OCI-LY1 (cell line): ENCODE measurements at regions not wholly inside any gene's neighbourhood (a gene's known extent, or its start where the extent isn't known, plus 50 kb on each side); places are given as distances from the start of the nearest gene placed in this dataset.

Source experiments
- H2AFZ ChIP-seq: fragments of 200-600 bp; sonication (generic), shearing (Covaris generic); 2 replicates; pipeline ENCODE4 v1.6.0; 2014; ENCODE audit warnings: antibody characterized with exemption, mild to moderate bottlenecking, low read length
- H3F3A ChIP-seq: fragments of 200-600 bp; sonication (generic), shearing (Covaris generic); 2 replicates; pipeline ENCODE4 v1.6.0; 2014; ENCODE audit warnings: mild to moderate bottlenecking, antibody characterized with exemption, low read length, moderate library complexity; ENCODE audit not compliant: insufficient read depth
- H3K27ac ChIP-seq: fragments of 200-600 bp; sonication (generic); 2 replicates; pipeline ENCODE4 v1.5.1; 2014; ENCODE audit warnings: low read length, mixed run types, mild to moderate bottlenecking, low read depth; ENCODE audit not compliant: poor library complexity, severe bottlenecking
- H3K27me3 ChIP-seq: fragments of 200-600 bp; sonication (generic); 2 replicates; pipeline ENCODE4 v1.6.0; 2014; ENCODE audit warnings: antibody characterized with exemption, mild to moderate bottlenecking, low read length, moderate library complexity; ENCODE audit not compliant: insufficient read depth
- H3K36me3 ChIP-seq: fragments of 200-600 bp; sonication (generic); 2 replicates; pipeline ENCODE4 v1.6.1; 2014; ENCODE audit warnings: mild to moderate bottlenecking, antibody characterized with exemption, low read length, moderate library complexity, mixed read lengths; ENCODE audit not compliant: insufficient read depth
- H3K4me1 ChIP-seq: fragments of 200-600 bp; sonication (generic); 2 replicates; pipeline ENCODE4 v1.5.1; 2014; ENCODE audit warnings: mild to moderate bottlenecking, low read length, moderate library complexity; ENCODE audit not compliant: insufficient read depth, severe bottlenecking
- H3K4me2 ChIP-seq: fragments of 200-600 bp; sonication (generic), shearing (Covaris generic); 2 replicates; pipeline ENCODE4 v1.6.1; 2014; ENCODE audit warnings: low read length
- H3K4me3 ChIP-seq: fragments of 200-600 bp; sonication (generic); 2 replicates; pipeline ENCODE4 v1.5.1; 2014; ENCODE audit warnings: low read length, low read depth, mild to moderate bottlenecking, mixed read lengths; ENCODE audit not compliant: poor library complexity, severe bottlenecking
- H3K79me2 ChIP-seq: fragments of 200-600 bp; shearing (Covaris generic); 2 replicates; pipeline ENCODE4 v1.6.1; 2016; ENCODE audit warnings: mixed run types, low read length, mixed read lengths; ENCODE audit not compliant: insufficient read depth
- H3K9ac ChIP-seq: fragments of 200-600 bp; sonication (generic), shearing (Covaris generic); 2 replicates; pipeline ENCODE4 v1.6.1; 2014; ENCODE audit warnings: mild to moderate bottlenecking, low read length, mixed read lengths
- H3K9me2 ChIP-seq: fragments of 200-600 bp; sonication (generic), shearing (Covaris generic); 2 replicates; pipeline ENCODE4 v1.6.1; 2014; ENCODE audit warnings: low read depth, mild to moderate bottlenecking, low read length, mixed read lengths
- H3K9me3 ChIP-seq: fragments of 200-600 bp; shearing (Covaris generic); 2 replicates; pipeline ENCODE4 v1.6.1; 2014; ENCODE audit warnings: low read length, mixed read lengths
- H4K20me1 ChIP-seq: fragments of 200-600 bp; sonication (generic), shearing (Covaris generic); 2 replicates; pipeline ENCODE4 v1.6.0; 2016; ENCODE audit warnings: mild to moderate bottlenecking, low read length; ENCODE audit not compliant: insufficient read depth
- CTCF ChIP-seq: fragments of 200-600 bp; sonication (generic), shearing (Covaris generic); IDR thresholded peaks from 2 replicates; pipeline ENCODE4 v1.5.1; 2017; ENCODE audit warnings: mild to moderate bottlenecking, antibody characterized with exemption, low read length, moderate library complexity, mixed read lengths
- EZH2 ChIP-seq: fragments of 200-600 bp; sonication (generic), shearing (Covaris generic); IDR thresholded peaks from 2 replicates; pipeline ENCODE4 v1.8.0; 2017; ENCODE audit warnings: borderline replicate concordance, mixed run types, mild to moderate bottlenecking, antibody characterized with exemption, low read length, moderate library complexity, mixed read lengths

- Histone ChIP-seq H3K9me2 (no peaks in the 10 kb centered on the region), H3K9me3 (no peaks in the 10 kb centered on the region), H2AFZ (no peak overlapping the region), H3K36me3 (no peaks in the 10 kb centered on the region), H3K27ac (no peak overlapping the region), H3K4me3 (no peak overlapping the region), H3K4me2 (no peak overlapping the region), H3F3A (no peaks in the 10 kb centered on the region), H3K79me2 (no peaks in the 10 kb centered on the region), H3K9ac (no peak overlapping the region), H4K20me1 (no peaks in the 10 kb centered on the region), H3K4me1 (no peaks in the 10 kb centered on the region), H3K27me3 (no peaks in the 10 kb centered on the region)
- TF ChIP-seq EZH2: no peak
- TF ChIP-seq CTCF: no peak
These were observed 177.3 kb upstream of the ZNF507 start for GRCh38 chr19:32168111-32168510.

DNA sequence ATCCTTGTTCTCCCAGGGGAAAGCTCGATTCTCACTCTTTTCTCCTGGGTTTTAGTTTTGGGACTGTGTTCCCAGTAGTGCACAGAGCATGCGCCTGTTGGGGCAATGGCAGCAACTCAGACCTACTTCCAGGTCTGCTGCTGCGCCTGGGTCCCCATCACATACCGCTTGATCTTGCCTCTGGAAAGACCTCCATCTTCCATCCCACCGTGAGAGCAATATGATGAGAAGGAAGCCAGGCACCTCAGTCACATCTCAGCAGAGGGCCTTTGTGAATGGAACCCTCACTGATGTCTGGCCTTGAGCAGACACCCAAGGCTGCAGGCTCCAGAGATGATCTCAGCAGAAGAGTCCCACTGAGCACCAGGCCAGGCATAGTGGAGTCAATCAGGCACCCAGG, 176.8 kb upstream of the ZNF507 start:
- H3F3A ChIP-seq: no peaks in the 10 kb centered on the region
- no peak overlapping the region for H3K9ac ChIP-seq
- no peaks in the 10 kb centered on the region for H3K9me3 ChIP-seq
- H2AFZ ChIP-seq: no peak overlapping the region
- no peaks in the 10 kb centered on the region for H3K27me3 ChIP-seq
- TF ChIP-seq CTCF (no peak), EZH2 (no peak)
- no peaks in the 10 kb centered on the region for H3K9me2 ChIP-seq
- no peaks in the 10 kb centered on the region for H3K79me2 ChIP-seq
- no peaks in the 10 kb centered on the region for H3K4me1 ChIP-seq
- H3K36me3 ChIP-seq: no peaks in the 10 kb centered on the region
- H3K4me3 ChIP-seq: no peak overlapping the region
- no peak overlapping the region for H3K4me2 ChIP-seq
- H3K27ac ChIP-seq: no peak overlapping the region
- no peaks in the 10 kb centered on the region for H4K20me1 ChIP-seq

- Histone ChIP-seq H3K79me2 (no peaks in the 10 kb centered on the region), H3K9me3 (no peaks in the 10 kb centered on the region), H3K9ac (no peak overlapping the region), H3K36me3 (no peaks in the 10 kb centered on the region), H3K27me3 (no peaks in the 10 kb centered on the region), H3K4me3 (no peak overlapping the region), H3K27ac (no peak overlapping the region), H4K20me1 (no peaks in the 10 kb centered on the region), H3K4me2 (no peak overlapping the region), H2AFZ (no peak overlapping the region), H3F3A (no peaks in the 10 kb centered on the region), H3K9me2 (no peaks in the 10 kb centered on the region), H3K4me1 (no peaks in the 10 kb centered on the region)
- TF ChIP-seq EZH2 (no peak), CTCF (no peak)
These were observed 173.7 kb upstream of the ZNF507 start for GRCh38 chr19:32171719-32172151.
